HCT116 (cell line): ENCODE measurements at regions not wholly inside any gene's neighbourhood (a gene's known extent, or its start where the extent isn't known, plus 50 kb on each side); places are given as distances from the start of the nearest gene placed in this dataset.

Experiments used
- CEBPB ChIP-seq: IDR thresholded peaks from 2 replicates; pipeline ENCODE4 v1.6.1; 2012; ENCODE audit warnings: low read depth
- FOSL1 ChIP-seq: IDR thresholded peaks from 2 replicates; pipeline ENCODE4 v1.6.1; 2012; ENCODE audit warnings: low read depth
- JUND ChIP-seq: IDR thresholded peaks from 2 replicates; pipeline ENCODE4 v1.6.1; 2012
- POLR2A ChIP-seq: IDR thresholded peaks from 2 replicates; pipeline ENCODE4 v1.7.0; 2011; ENCODE audit warnings: borderline replicate concordance; ENCODE audit not compliant: insufficient read depth, insufficient read length; ENCODE audit errors: extremely low read depth
- POLR2AphosphoS5 ChIP-seq: IDR thresholded peaks from 2 replicates; pipeline ENCODE4 v1.6.1; 2011; ENCODE audit warnings: mild to moderate bottlenecking, low read depth, low read length, moderate library complexity
- RAD21 ChIP-seq: IDR thresholded peaks from 2 replicates; pipeline ENCODE4 v1.6.1; 2012; ENCODE audit warnings: low read depth, mild to moderate bottlenecking
- SIN3A ChIP-seq: IDR thresholded peaks from 2 replicates; pipeline ENCODE4 v1.6.1; 2012; ENCODE audit warnings: low read depth
- SP1 ChIP-seq: IDR thresholded peaks from 2 replicates; pipeline ENCODE4 v1.6.1; 2012; ENCODE audit warnings: low read depth
- TF ChIP-seq, protein P1 (sequence below), 3 experiments: fragments of 200-600 bp in 1 of 3; sonication (generic) in 1 of 3; IDR thresholded peaks in 2 of 3; conservative IDR thresholded peaks in 1 of 3; 2 replicates each; pipeline ENCODE4 v1.5.1; 2012 to 2017; ENCODE audit warnings: low read depth in 2 of 3, low read length in 2 of 3, antibody characterized with exemption in 1 of 3, borderline replicate concordance in 1 of 3, control low read depth in 1 of 3, mild to moderate bottlenecking in 1 of 3, mixed read lengths in 1 of 3, mixed run types in 1 of 3, moderate library complexity in 1 of 3; ENCODE audit not compliant: insufficient read depth in 1 of 3

DNA sequence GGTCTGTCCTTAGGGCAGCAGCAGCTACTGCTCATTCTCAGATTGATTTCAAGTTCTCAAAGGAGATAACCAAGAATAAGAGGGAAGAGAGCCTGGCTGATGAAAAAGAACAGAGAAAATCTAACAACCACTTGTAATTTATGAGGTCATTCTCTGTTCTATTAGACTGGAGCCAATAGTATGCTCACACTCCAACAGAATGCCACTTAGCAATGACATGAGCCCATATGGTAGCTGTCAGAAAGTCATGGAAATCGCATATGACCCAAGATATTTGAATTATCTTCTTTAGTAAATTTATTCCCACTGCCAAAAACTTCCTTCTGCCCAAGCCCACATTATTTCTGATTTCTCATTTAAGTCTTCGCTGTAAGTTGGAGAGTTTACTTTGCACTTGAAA, 53.7 kb upstream of the PLA2G4A start:
- TF ChIP-seq POLR2AphosphoS5 (no peak), RAD21 (no peak), JUND (no peak), SIN3A (no peak), FOSL1 (no peak), CEBPB (no peak), SP1 (no peak), POLR2A (no peak)
- TF ChIP-seq, protein P1, sequence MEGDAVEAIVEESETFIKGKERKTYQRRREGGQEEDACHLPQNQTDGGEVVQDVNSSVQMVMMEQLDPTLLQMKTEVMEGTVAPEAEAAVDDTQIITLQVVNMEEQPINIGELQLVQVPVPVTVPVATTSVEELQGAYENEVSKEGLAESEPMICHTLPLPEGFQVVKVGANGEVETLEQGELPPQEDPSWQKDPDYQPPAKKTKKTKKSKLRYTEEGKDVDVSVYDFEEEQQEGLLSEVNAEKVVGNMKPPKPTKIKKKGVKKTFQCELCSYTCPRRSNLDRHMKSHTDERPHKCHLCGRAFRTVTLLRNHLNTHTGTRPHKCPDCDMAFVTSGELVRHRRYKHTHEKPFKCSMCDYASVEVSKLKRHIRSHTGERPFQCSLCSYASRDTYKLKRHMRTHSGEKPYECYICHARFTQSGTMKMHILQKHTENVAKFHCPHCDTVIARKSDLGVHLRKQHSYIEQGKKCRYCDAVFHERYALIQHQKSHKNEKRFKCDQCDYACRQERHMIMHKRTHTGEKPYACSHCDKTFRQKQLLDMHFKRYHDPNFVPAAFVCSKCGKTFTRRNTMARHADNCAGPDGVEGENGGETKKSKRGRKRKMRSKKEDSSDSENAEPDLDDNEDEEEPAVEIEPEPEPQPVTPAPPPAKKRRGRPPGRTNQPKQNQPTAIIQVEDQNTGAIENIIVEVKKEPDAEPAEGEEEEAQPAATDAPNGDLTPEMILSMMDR (IDR thresholded peaks at IDR 0.05 in 2 of 3, conservative IDR thresholded peaks at IDR 0.05 in 1 of 3; ENCODE audit: borderline replicate concordance in 1 of 3, insufficient read depth in 1 of 3, low read depth in 2 of 3, low read length in 2 of 3), result no peak
